Thyroid gland (tissue), 4 donors: ENCODE measurements at regions not wholly inside any gene's neighbourhood (a gene's known extent, or its start where the extent isn't known, plus 50 kb on each side); places are given as distances from the start of the nearest gene placed in this dataset. TPM values are rescaled to one million over a fixed set of nuclear protein-coding genes. Genes with fewer than 3 reads are reported as not detected.

Experiments used
- DNase-seq, 2 donors: peaks; one replicate each; pipeline ENCODE4 v3.0.0-alpha.2; 2019
- H3K27ac ChIP-seq, 3 donors: fragments of 200-600 bp; sonication (generic); 1 replicate in 2 of 3; 2 replicates in 1 of 3; pipeline ENCODE4 v1.5.1; 2016 to 2019; ENCODE audit warnings: mild to moderate bottlenecking in 1 of 3, moderate library complexity in 1 of 3
- H3K27me3 ChIP-seq: fragments of 200-600 bp; sonication (generic); one replicate; pipeline ENCODE4 v1.5.1; 2019
- H3K36me3 ChIP-seq, 2 donors: fragments of 200-600 bp; sonication (generic); one replicate each; pipeline ENCODE4 v1.5.1; 2016 to 2019
- H3K4me1 ChIP-seq, 2 donors: fragments of 200-600 bp; sonication (generic); one replicate each; pipeline ENCODE4 v1.5.1; 2017 to 2019
- H3K4me3 ChIP-seq, 3 donors: fragments of 200-600 bp; sonication (generic); replicated peaks in 1 of 3; 1 replicate in 2 of 3; 2 replicates in 1 of 3; pipeline ENCODE4 v1.5.1; 2016; ENCODE audit warnings: mild to moderate bottlenecking in 1 of 3
- H3K9me3 ChIP-seq: fragments of 200-600 bp; sonication (generic); one replicate; pipeline ENCODE4 v1.5.1; 2017
- POLR2A ChIP-seq, 2 donors: fragments of 450-650 bp; IDR thresholded peaks; one replicate each; pipeline ENCODE4 v1.6.1; 2017; ENCODE audit warnings: antibody characterized with exemption in 2 of 2, mild to moderate bottlenecking in 2 of 2, moderate library complexity in 1 of 2
- WGBS, 2 donors: methylation state at CpG; one replicate each; pipeline ENCODE4 v1.1.5; 2017; 5-methylcytosine and 5-hydroxymethylcytosine counted together
- intact Hi-C: fragments of 100-400 bp; cut with DNase I; formaldehyde crosslinking; loops from one replicate; pipeline ENCODE4 v1.15.1; 2023
- microRNA counts, 2 donors: library from miRNA; unstranded; fragments of <30 nt; microRNA quantifications; one replicate each; lab custom pipeline; 2016 to 2017
- microRNA-seq: library from miRNA; unstranded; fragments of <30 nt; microRNA quantifications from one replicate; pipeline ENCODE4, GENCODE V29; 2016
- small RNA-seq: library from RNA; depleted of rRNA; stranded (forward); fragments of <200 nt; gene quantifications from one replicate; pipeline ENCODE3, GENCODE V24; 2016
- TF ChIP-seq, protein P1 (sequence below), 6 experiments: fragments of 200-600 bp in 3 of 6; fragments of 450-650 bp in 3 of 6; sonication (generic) in 3 of 6; IDR thresholded peaks; one replicate each; pipeline ENCODE4 v1.5.1; 2016 to 2019; ENCODE audit warnings: antibody characterized with exemption in 6 of 6, mild to moderate bottlenecking in 2 of 6, inconsistent platforms in 1 of 6, moderate library complexity in 1 of 6

DNA sequence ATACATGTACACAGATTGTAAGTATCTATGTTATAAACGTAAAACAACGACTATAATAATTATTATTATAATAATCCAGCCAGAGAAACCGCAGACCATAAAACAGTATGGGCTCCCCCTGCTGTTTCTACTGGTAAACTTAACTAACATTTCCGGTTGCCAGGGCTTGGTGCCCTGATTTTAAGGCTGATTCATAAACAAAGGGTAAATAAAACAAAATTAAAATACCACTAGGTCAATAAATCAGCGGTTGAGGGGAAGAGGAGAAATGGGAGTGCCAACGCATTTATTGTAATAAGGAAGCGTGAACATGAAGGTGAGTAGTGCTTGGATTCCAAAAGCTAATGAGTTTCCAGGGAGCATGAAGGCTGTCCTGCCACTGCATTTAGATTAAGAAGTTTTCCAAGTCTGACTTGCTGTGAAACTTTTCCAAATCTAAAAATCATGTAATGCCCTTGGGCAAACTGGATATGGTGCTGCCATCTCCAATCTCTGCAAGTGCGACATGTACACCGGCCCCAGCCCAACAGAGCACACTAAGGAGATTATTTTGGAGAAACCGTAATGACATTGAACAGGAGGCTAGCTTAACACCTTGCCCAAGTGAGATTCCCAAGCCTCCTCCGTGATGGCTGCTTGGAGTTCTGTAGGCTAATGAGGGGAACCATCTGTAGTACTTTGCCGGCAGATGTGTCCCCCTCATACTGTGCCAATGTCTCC, 50.7 kb upstream of the HNRNPA3 start:
- whole genome bisulfite sequencing, 2 donors = 47 to 48% methylated on average over 12 of the region's 12 CpGs
- Histone ChIP-seq H3K27ac (no peak overlapping the region), H3K9me3 (no peaks in the 10 kb centered on the region), H3K4me3 (no peak overlapping the region), H3K4me1 (peaks cover 11 to 13% of the 10 kb centered on the region in 2 donors), H3K36me3 (no peaks in the 10 kb centered on the region), H3K27me3 (no peaks in the 10 kb centered on the region)
- intact Hi-C loops = loop anchor here (10.0 kb wide), 2 partner anchors 53 to 563 kb away; partner anchors contain the start of gene HNRNPA3
- no peak for DNase-seq
- TF ChIP-seq, protein P1, sequence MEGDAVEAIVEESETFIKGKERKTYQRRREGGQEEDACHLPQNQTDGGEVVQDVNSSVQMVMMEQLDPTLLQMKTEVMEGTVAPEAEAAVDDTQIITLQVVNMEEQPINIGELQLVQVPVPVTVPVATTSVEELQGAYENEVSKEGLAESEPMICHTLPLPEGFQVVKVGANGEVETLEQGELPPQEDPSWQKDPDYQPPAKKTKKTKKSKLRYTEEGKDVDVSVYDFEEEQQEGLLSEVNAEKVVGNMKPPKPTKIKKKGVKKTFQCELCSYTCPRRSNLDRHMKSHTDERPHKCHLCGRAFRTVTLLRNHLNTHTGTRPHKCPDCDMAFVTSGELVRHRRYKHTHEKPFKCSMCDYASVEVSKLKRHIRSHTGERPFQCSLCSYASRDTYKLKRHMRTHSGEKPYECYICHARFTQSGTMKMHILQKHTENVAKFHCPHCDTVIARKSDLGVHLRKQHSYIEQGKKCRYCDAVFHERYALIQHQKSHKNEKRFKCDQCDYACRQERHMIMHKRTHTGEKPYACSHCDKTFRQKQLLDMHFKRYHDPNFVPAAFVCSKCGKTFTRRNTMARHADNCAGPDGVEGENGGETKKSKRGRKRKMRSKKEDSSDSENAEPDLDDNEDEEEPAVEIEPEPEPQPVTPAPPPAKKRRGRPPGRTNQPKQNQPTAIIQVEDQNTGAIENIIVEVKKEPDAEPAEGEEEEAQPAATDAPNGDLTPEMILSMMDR (IDR thresholded peaks at IDR 0.05) = peak; percentile 16 to 61 (median 32)
- TF ChIP-seq POLR2A (IDR thresholded peaks at IDR 0.05) = no peak

MicroRNA genes in the stretch of these regions (microRNA counts, 767-probe panel; counts per million panel counts)
- microRNA hsa-miR-1246 (lab: Ali Mortazavi, UCI) = 3,623 to 4,566 counts per million in 2 donors

Small RNA genes lying in the stretch of these regions (microRNA-seq; reads per million reads assigned to microRNA genes)
- not detected for gene MIR1246

Small RNA genes lying in the stretch of these regions (small RNA-seq; reads per million reads assigned to genes)
- not detected for gene RNA5SP112
- not detected for gene RNU6-187P
- gene RNU6ATAC14P = not detected
